CD4-positive, CD25-positive, alpha-beta regulatory T cell (primary cell): ENCODE measurements at regions not wholly inside any gene's neighbourhood (a gene's known extent, or its start where the extent isn't known, plus 50 kb on each side); places are given as distances from the start of the nearest gene placed in this dataset.

Experiments used
- ATAC-seq, 2 donors: fragments of 150-1000 bp; cut with Tn5 transposase; one replicate each; pipeline ENCODE4 v1.10.0; 2021; ENCODE audit warnings: low read depth in 2 of 2, moderate number of reproducible peaks in 2 of 2, moderate library complexity in 1 of 2
- DNase-seq, 3 donors: peaks; one replicate each; pipeline versions ENCODE4 v3.0.0 to v3.0.0-alpha.2; 2012 to 2022; ENCODE audit warnings: mixed read lengths in 1 of 3
- H3K27ac ChIP-seq: one replicate; pipeline ENCODE4 v1.7.0; 2013; ENCODE audit warnings: mild to moderate bottlenecking, low read length; ENCODE audit not compliant: insufficient read depth, poor library complexity, severe bottlenecking
- H3K27me3 ChIP-seq: one replicate; pipeline ENCODE4 v1.7.0; 2013; ENCODE audit warnings: low read length; ENCODE audit not compliant: control insufficient read depth, insufficient read depth
- H3K36me3 ChIP-seq: one replicate; pipeline ENCODE4 v1.7.0; 2013; ENCODE audit warnings: mild to moderate bottlenecking, low read length, moderate library complexity; ENCODE audit not compliant: control insufficient read depth, insufficient read depth
- H3K4me1 ChIP-seq: 2 replicates; pipeline ENCODE4 v1.7.0; 2013; ENCODE audit warnings: mild to moderate bottlenecking, low read length; ENCODE audit not compliant: insufficient read depth, control insufficient read depth, poor library complexity, severe bottlenecking
- H3K4me3 ChIP-seq: one replicate; pipeline ENCODE4 v1.7.0; 2013; ENCODE audit warnings: low read depth, mild to moderate bottlenecking, low read length, moderate library complexity
- H3K9me3 ChIP-seq, 2 experiments: 1 replicate in 1 of 2; 2 replicates in 1 of 2; pipeline ENCODE4 v1.7.0; 2013; ENCODE audit warnings: low read length in 2 of 2, mild to moderate bottlenecking in 1 of 2, moderate library complexity in 1 of 2; ENCODE audit not compliant: control insufficient read depth in 2 of 2
- H3K27ac Mint-ChIP-seq, 3 donors: one replicate each; pipeline ENCODE4 v1.8.0; 2020 to 2022; ENCODE audit warnings: mild to moderate bottlenecking in 3 of 3, mixed read lengths in 3 of 3, moderate library complexity in 2 of 3
- H3K27me3 Mint-ChIP-seq: one replicate; pipeline ENCODE4 v1.8.0; 2022; ENCODE audit warnings: mild to moderate bottlenecking, mixed read lengths
- H3K36me3 Mint-ChIP-seq: one replicate; pipeline ENCODE4 v1.8.0; 2020; ENCODE audit warnings: mixed read lengths
- H3K4me1 Mint-ChIP-seq, 4 donors: one replicate each; pipeline ENCODE4 v1.8.0; 2020 to 2022; ENCODE audit warnings: mixed read lengths in 4 of 4, mild to moderate bottlenecking in 1 of 4
- H3K4me3 Mint-ChIP-seq, 4 donors: one replicate each; pipeline ENCODE4 v1.8.0; 2020 to 2022; ENCODE audit warnings: mild to moderate bottlenecking in 4 of 4, mixed read lengths in 4 of 4, moderate library complexity in 3 of 4
- H3K9me3 Mint-ChIP-seq, 7 donors: one replicate each; pipeline ENCODE4 v1.8.0; 2020 to 2022; ENCODE audit warnings: mixed read lengths in 7 of 7, mild to moderate bottlenecking in 3 of 7, moderate library complexity in 2 of 7

GRCh38 chr6:54440549-54440948, 132.3 kb downstream of the TINAG start:
- Mint-ChIP-seq H3K27me3 (no peaks in the 10 kb centered on the region), H3K4me1 (no peaks in the 10 kb centered on the region), H3K27ac (no peak overlapping the region), H3K4me3 (no peak overlapping the region), H3K9me3 (peaks cover 2 to 10% (median 5%) of the 10 kb centered on the region in 7 donors), H3K36me3 (no peaks in the 10 kb centered on the region)
- no peak for DNase-seq
- H3K27me3 ChIP-seq = no peaks in the 10 kb centered on the region
- H3K9me3 ChIP-seq = no peaks in the 10 kb centered on the region
- ATAC-seq = no peak
- no peak overlapping the region for H3K27ac ChIP-seq
- H3K4me3 ChIP-seq = no peak overlapping the region
- H3K36me3 ChIP-seq = no peaks in the 10 kb centered on the region
- no peaks in the 10 kb centered on the region for H3K4me1 ChIP-seq

- no peak overlapping the region for H3K27ac ChIP-seq
- no peak overlapping the region for H3K4me3 ChIP-seq
- ATAC-seq = no peak
- no peaks in the 10 kb centered on the region for H3K4me1 ChIP-seq
- no peak for DNase-seq
- Mint-ChIP-seq H3K36me3 (no peaks in the 10 kb centered on the region), H3K27me3 (no peaks in the 10 kb centered on the region), H3K4me1 (no peaks in the 10 kb centered on the region), H3K27ac (no peak overlapping the region), H3K4me3 (no peak overlapping the region), H3K9me3 (peaks cover 2 to 13% (median 5%) of the 10 kb centered on the region in 7 donors)
- H3K27me3 ChIP-seq = no peaks in the 10 kb centered on the region
- no peaks in the 10 kb centered on the region for H3K36me3 ChIP-seq
- H3K9me3 ChIP-seq = no peaks in the 10 kb centered on the region
Observed at GRCh38 chr6:54441020-54441419, 132.8 kb downstream of the TINAG start.

- no peak overlapping the region for H3K4me3 Mint-ChIP-seq
- no peak overlapping the region for H3K4me3 ChIP-seq
- no peaks in the 10 kb centered on the region for H3K27me3 ChIP-seq
- no peak for DNase-seq
- H3K9me3 Mint-ChIP-seq = peaks cover 3 to 13% (median 6%) of the 10 kb centered on the region in 7 donors
- ATAC-seq = no peak
- H3K9me3 ChIP-seq = no peaks in the 10 kb centered on the region
- no peaks in the 10 kb centered on the region for H3K36me3 ChIP-seq
- no peak overlapping the region for H3K27ac ChIP-seq
- no peaks in the 10 kb centered on the region for H3K27me3 Mint-ChIP-seq
- H3K36me3 Mint-ChIP-seq = no peaks in the 10 kb centered on the region
- H3K27ac Mint-ChIP-seq = no peak overlapping the region
- H3K4me1 ChIP-seq = no peaks in the 10 kb centered on the region
- no peaks in the 10 kb centered on the region for H3K4me1 Mint-ChIP-seq
Observed at GRCh38 chr6:54441687-54442248, 133.5 kb downstream of the TINAG start.

- DNase-seq (no peak), ATAC-seq (no peak)
- Mint-ChIP-seq H3K27ac (no peak overlapping the region), H3K27me3 (no peaks in the 10 kb centered on the region), H3K4me3 (no peak overlapping the region), H3K9me3 (peaks cover 0 to 18% (median 5%) of the 10 kb centered on the region in 7 donors), H3K4me1 (no peaks in the 10 kb centered on the region), H3K36me3 (no peaks in the 10 kb centered on the region)
- H3K4me3 ChIP-seq = no peak overlapping the region
- no peaks in the 10 kb centered on the region for H3K27me3 ChIP-seq
- H3K9me3 ChIP-seq = no peaks in the 10 kb centered on the region
- H3K36me3 ChIP-seq = no peaks in the 10 kb centered on the region
- H3K27ac ChIP-seq = no peak overlapping the region
- no peaks in the 10 kb centered on the region for H3K4me1 ChIP-seq
Observed at GRCh38 chr6:54445207-54445606, 137.0 kb downstream of the TINAG start.

GRCh38 chr6:54448617-54449016, 140.4 kb downstream of the TINAG start:
- H3K27ac ChIP-seq = no peak overlapping the region
- no peaks in the 10 kb centered on the region for H3K27me3 Mint-ChIP-seq
- DNase-seq (no peak), ATAC-seq (no peak)
- H3K4me3 ChIP-seq = no peak overlapping the region
- H3K4me1 Mint-ChIP-seq = no peaks in the 10 kb centered on the region
- H3K36me3 ChIP-seq = no peaks in the 10 kb centered on the region
- H3K4me1 ChIP-seq = no peaks in the 10 kb centered on the region
- H3K36me3 Mint-ChIP-seq = no peaks in the 10 kb centered on the region
- no peak overlapping the region for H3K4me3 Mint-ChIP-seq
- no peaks in the 10 kb centered on the region for H3K27me3 ChIP-seq
- no peaks in the 10 kb centered on the region for H3K9me3 ChIP-seq
- H3K27ac Mint-ChIP-seq = no peak overlapping the region
- H3K9me3 Mint-ChIP-seq = peaks cover 0 to 23% (median 8%) of the 10 kb centered on the region in 7 donors

DNA sequence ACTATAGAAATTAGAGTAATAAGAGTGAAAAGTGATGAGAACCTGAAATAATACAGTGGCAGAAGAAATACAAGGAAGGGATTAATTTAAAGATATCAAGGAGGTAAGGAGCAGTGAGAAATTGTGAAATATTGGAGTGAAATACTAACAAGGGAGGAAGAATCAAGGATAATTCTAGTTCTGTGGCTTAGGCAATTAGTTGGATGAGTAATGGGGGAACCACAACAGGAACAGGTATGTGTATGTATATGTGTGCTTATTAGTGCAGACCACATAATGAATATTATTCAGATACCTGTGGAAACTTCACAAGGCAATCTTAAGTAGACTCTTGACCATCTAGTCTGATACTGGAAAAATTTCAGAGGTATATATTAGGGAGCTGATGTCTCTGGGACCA, 143.3 kb downstream of the TINAG start:
- Mint-ChIP-seq H3K4me1 (no peaks in the 10 kb centered on the region), H3K36me3 (no peaks in the 10 kb centered on the region), H3K27ac (no peak overlapping the region), H3K9me3 (peaks cover 1 to 23% (median 8%) of the 10 kb centered on the region in 7 donors), H3K4me3 (no peak overlapping the region), H3K27me3 (no peaks in the 10 kb centered on the region)
- Histone ChIP-seq H3K4me3 (no peak overlapping the region), H3K4me1 (no peaks in the 10 kb centered on the region), H3K27me3 (no peaks in the 10 kb centered on the region), H3K9me3 (no peaks in the 10 kb centered on the region), H3K36me3 (no peaks in the 10 kb centered on the region), H3K27ac (no peak overlapping the region)
- DNase-seq (no peak), ATAC-seq (no peak)

DNA sequence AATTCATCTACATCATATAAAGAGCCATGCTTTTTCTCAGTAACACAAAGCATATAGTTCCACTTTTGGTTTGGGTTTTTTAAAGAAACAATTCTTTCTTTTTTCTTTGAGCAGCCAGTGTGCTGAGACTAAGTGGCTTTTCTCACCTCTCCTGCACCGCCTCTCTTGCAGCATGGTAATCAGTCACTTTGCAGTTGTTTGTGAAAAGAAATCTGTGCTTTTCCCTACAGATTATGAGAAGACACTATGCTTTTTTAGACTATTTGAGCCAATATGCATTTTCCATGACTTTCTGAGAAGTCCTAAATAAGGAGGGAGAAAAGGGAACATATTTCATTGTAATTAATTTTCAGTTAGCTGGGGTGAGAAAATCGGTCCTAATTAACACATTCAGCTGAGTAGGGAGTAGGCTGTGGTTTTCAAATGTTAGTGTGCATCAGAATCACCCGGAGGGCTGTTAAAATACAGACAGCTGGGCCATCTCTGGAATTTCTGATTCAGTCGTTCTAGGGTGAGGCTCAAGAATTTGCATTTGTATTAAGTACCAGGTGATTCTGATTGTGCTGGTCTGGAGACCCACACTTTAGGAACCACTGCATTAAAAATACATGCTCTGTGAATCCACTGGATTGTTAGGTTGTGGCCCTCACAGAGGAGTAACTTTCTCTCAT, 155.2 kb downstream of the TINAG start:
- no peaks in the 10 kb centered on the region for H3K36me3 ChIP-seq
- Mint-ChIP-seq H3K27me3 (no peaks in the 10 kb centered on the region), H3K4me1 (no peaks in the 10 kb centered on the region), H3K27ac (no peak overlapping the region), H3K4me3 (no peak overlapping the region), H3K36me3 (no peaks in the 10 kb centered on the region), H3K9me3 (peaks cover 2 to 35% (median 5%) of the 10 kb centered on the region in 7 donors)
- DNase-seq (no peak), ATAC-seq (no peak)
- H3K27ac ChIP-seq = no peak overlapping the region
- no peaks in the 10 kb centered on the region for H3K27me3 ChIP-seq
- no peaks in the 10 kb centered on the region for H3K4me1 ChIP-seq
- no peak overlapping the region for H3K4me3 ChIP-seq
- peaks cover 2 to 3% of the 10 kb centered on the region in 2 experiments for H3K9me3 ChIP-seq

- no peak overlapping the region for H3K27ac ChIP-seq
- no peaks in the 10 kb centered on the region for H3K4me1 Mint-ChIP-seq
- H3K9me3 Mint-ChIP-seq = peaks cover 2 to 30% (median 5%) of the 10 kb centered on the region in 7 donors
- ATAC-seq (no peak), DNase-seq (no peak)
- no peaks in the 10 kb centered on the region for H3K36me3 Mint-ChIP-seq
- H3K36me3 ChIP-seq = no peaks in the 10 kb centered on the region
- H3K4me3 ChIP-seq = no peak overlapping the region
- no peaks in the 10 kb centered on the region for H3K27me3 ChIP-seq
- H3K4me1 ChIP-seq = no peaks in the 10 kb centered on the region
- H3K4me3 Mint-ChIP-seq = no peak overlapping the region
- no peak overlapping the region for H3K27ac Mint-ChIP-seq
- no peaks in the 10 kb centered on the region for H3K27me3 Mint-ChIP-seq
- H3K9me3 ChIP-seq = peaks cover 2 to 3% of the 10 kb centered on the region in 2 experiments
Observed at GRCh38 chr6:54465649-54466300, 157.5 kb downstream of the TINAG start.
